ENCODE measurements at regions not wholly inside any gene's neighbourhood (a gene's known extent, or its start where the extent isn't known, plus 50 kb on each side); places are given as distances from the start of the nearest gene placed in this dataset.

GRCh38 chr2:237150186-237150585 is 64.5 kb downstream of the COPS8 start:
- intact Hi-C loops (cut with DNase I), result loop anchor here (10.0 kb wide), 1 partner anchor 325 kb away; no protein-coding TSS in a partner anchor
- no peak for DNase-seq (ENCODE audit: low spot score)

GRCh38 chr2:237150831-237151375 is 65.2 kb downstream of the COPS8 start:
- intact Hi-C loops (cut with DNase I), result loop anchor here (10.0 kb wide), 1 partner anchor 324 kb away; no protein-coding TSS in a partner anchor
- no peak for DNase-seq (ENCODE audit: low spot score)

GRCh38 chr2:237152361-237152760 is 66.7 kb downstream of the COPS8 start:
- no peak for DNase-seq (ENCODE audit: low spot score)
- intact Hi-C loops (cut with DNase I), result loop anchor here (10.0 kb wide), 1 partner anchor 322 kb away; no protein-coding TSS in a partner anchor

- DNase-seq (ENCODE audit: low spot score), result no peak
- intact Hi-C loops (cut with DNase I), result loop anchor here (10.0 kb wide), 1 partner anchor 322 kb away; no protein-coding TSS in a partner anchor
These were observed 67.5 kb downstream of the COPS8 start for GRCh38 chr2:237153181-237153580.

- DNase-seq (ENCODE audit: low spot score), result no peak
- intact Hi-C loops (cut with DNase I), result loop anchor here (2.0 to 10.0 kb wide), 2 partner anchors 257 to 321 kb away; no protein-coding TSS in a partner anchor
These were observed 68.5 kb downstream of the COPS8 start for GRCh38 chr2:237154082-237154638.

GRCh38 chr2:237154884-237155851 is 69.5 kb downstream of the COPS8 start:
- intact Hi-C loops (cut with DNase I), result loop anchor here (2.0 to 10.0 kb wide), 2 partner anchors 256 to 320 kb away; no protein-coding TSS in a partner anchor
- no peak for DNase-seq (ENCODE audit: low spot score)

- intact Hi-C loops (cut with DNase I), result loop anchor here (10.0 kb wide), 1 partner anchor 319 kb away; no protein-coding TSS in a partner anchor
- DNase-seq (ENCODE audit: low spot score), result no peak
These were observed 70.6 kb downstream of the COPS8 start for GRCh38 chr2:237156031-237156856.

- intact Hi-C loops (cut with DNase I), result loop anchor here (10.0 kb wide), 1 partner anchor 318 kb away; no protein-coding TSS in a partner anchor
- no peak for DNase-seq (ENCODE audit: low spot score)
These were observed 71.4 kb downstream of the COPS8 start for GRCh38 chr2:237156857-237157779.

- DNase-seq (ENCODE audit: low spot score), result no peak
- intact Hi-C loops (cut with DNase I), result loop anchor here (10.0 kb wide), 1 partner anchor 317 kb away; no protein-coding TSS in a partner anchor
These were observed 72.1 kb downstream of the COPS8 start for GRCh38 chr2:237157780-237158102.

GRCh38 chr2:237158194-237158593 is 72.5 kb downstream of the COPS8 start:
- no peak for DNase-seq (ENCODE audit: low spot score)
- intact Hi-C loops (cut with DNase I), result loop anchor here (10.0 kb wide), 1 partner anchor 317 kb away; no protein-coding TSS in a partner anchor

GRCh38 chr2:237159006-237159911 is 73.6 kb downstream of the COPS8 start:
- intact Hi-C loops (cut with DNase I), result loop anchor here (10.0 kb wide), 1 partner anchor 316 kb away; no protein-coding TSS in a partner anchor
- DNase-seq (ENCODE audit: low spot score), result no peak

GRCh38 chr2:237160271-237160919 is 74.7 kb downstream of the COPS8 start:
- DNase-seq (ENCODE audit: low spot score), result no peak
- intact Hi-C loops (cut with DNase I), result no loop called here

- DNase-seq (ENCODE audit: low spot score), result no peak
- intact Hi-C loops (cut with DNase I), result no loop called here
These were observed 75.5 kb downstream of the COPS8 start for GRCh38 chr2:237161189-237161588.

GRCh38 chr2:237162959-237163358 is 77.3 kb downstream of the COPS8 start:
- intact Hi-C loops (cut with DNase I), result no loop called here
- DNase-seq (ENCODE audit: low spot score), result no peak

GRCh38 chr2:237164474-237165042 is 78.9 kb downstream of the COPS8 start:
- DNase-seq (ENCODE audit: low spot score), result no peak
- intact Hi-C loops (cut with DNase I), result loop anchor here (2.0 to 5.0 kb wide), 2 partner anchors 158 to 248 kb away; partner anchors contain the start of gene COL6A3
